OCI-LY7 (cell line): ENCODE measurements at regions not wholly inside any gene's neighbourhood (a gene's known extent, or its start where the extent isn't known, plus 50 kb on each side); places are given as distances from the start of the nearest gene placed in this dataset.

Experiments
- BruUV-seq: library from RNA; stranded (reverse); fragments of 400-500 nt; replicated peaks from 2 replicates; lab custom pipeline; 2021; lab: Mats Ljungman, UMichigan
- CTCF ChIA-PET: fragments of 300-600 bp; sonication (Branson Sonifier 250); formaldehyde crosslinking; loops from one replicate; lab custom pipeline; 2022; ENCODE audit warnings: antibody characterized with exemption; ENCODE audit not compliant: unreplicated experiment; lab: Charles Lee
- POLR2A ChIA-PET: fragments of 300-600 bp; sonication (Branson Sonifier 250); formaldehyde crosslinking; loops from one replicate; lab custom pipeline; 2022; ENCODE audit warnings: antibody characterized with exemption; lab: Charles Lee
- DNase-seq: peaks from one replicate; pipeline ENCODE4 v3.0.0-alpha.2; 2015; ENCODE audit warnings: low spot score
- H2AFZ ChIP-seq: fragments of 200-600 bp; sonication (generic), shearing (Covaris generic); 2 replicates; pipeline ENCODE4 v1.6.1; 2014; ENCODE audit warnings: mild to moderate bottlenecking, antibody characterized with exemption, low read length, moderate library complexity
- H3K27ac ChIP-seq: fragments of 200-600 bp; sonication (generic); 2 replicates; pipeline ENCODE4 v1.5.1; 2014; ENCODE audit warnings: mixed run types, low read depth, mild to moderate bottlenecking, moderate library complexity, low read length, inconsistent platforms; ENCODE audit not compliant: poor library complexity, severe bottlenecking
- H3K36me3 ChIP-seq: fragments of 200-600 bp; sonication (generic); 2 replicates; pipeline ENCODE4 v1.6.1; 2014; ENCODE audit warnings: mild to moderate bottlenecking, antibody characterized with exemption, low read length, moderate library complexity, mixed read lengths; ENCODE audit not compliant: insufficient read depth
- H3K4me1 ChIP-seq: fragments of 200-600 bp; sonication (generic); 2 replicates; pipeline ENCODE4 v1.5.1; 2014; ENCODE audit warnings: mild to moderate bottlenecking, low read length; ENCODE audit not compliant: insufficient read depth, poor library complexity, severe bottlenecking
- H3K4me2 ChIP-seq: fragments of 200-600 bp; sonication (generic); 2 replicates; pipeline ENCODE4 v1.6.1; 2014; ENCODE audit warnings: mild to moderate bottlenecking, low read length
- H3K4me3 ChIP-seq: fragments of 200-600 bp; sonication (generic); 2 replicates; pipeline ENCODE4 v1.5.1; 2014; ENCODE audit warnings: mild to moderate bottlenecking, low read depth, low read length; ENCODE audit not compliant: poor library complexity, severe bottlenecking
- H3K79me2 ChIP-seq: fragments of 200-600 bp; sonication (generic); 2 replicates; pipeline ENCODE4 v1.6.1; 2016; ENCODE audit warnings: low read depth, mild to moderate bottlenecking, low read length, moderate library complexity, mixed read lengths; ENCODE audit not compliant: insufficient read depth
- H3K9me2 ChIP-seq: fragments of 200-600 bp; sonication (generic); 2 replicates; pipeline ENCODE4 v1.6.1; 2016; ENCODE audit warnings: mild to moderate bottlenecking, low read length, mixed read lengths; ENCODE audit not compliant: insufficient read depth
- H3K9me3 ChIP-seq: fragments of 200-600 bp; sonication (generic); 2 replicates; pipeline ENCODE4 v1.6.1; 2014; ENCODE audit warnings: mild to moderate bottlenecking, mixed run types, low read length, mixed read lengths
- H4K20me1 ChIP-seq: fragments of 200-600 bp; sonication (generic); 2 replicates; pipeline ENCODE4 v1.6.1; 2014; ENCODE audit warnings: mild to moderate bottlenecking, antibody characterized with exemption, low read length, moderate library complexity, mixed read lengths; ENCODE audit not compliant: insufficient read depth
- EZH2phosphoT487 ChIP-seq: fragments of 200-600 bp; sonication (generic); IDR thresholded peaks from 2 replicates; pipeline ENCODE4 v1.6.1; 2018; ENCODE audit warnings: low read depth, borderline replicate concordance, mild to moderate bottlenecking, mixed run types, antibody characterized with exemption, low read length, moderate library complexity, mixed read lengths
- intact Hi-C: fragments of 100-400 bp; cut with micrococcal nuclease; formaldehyde crosslinking; loops from one replicate; pipeline ENCODE4 v1.10.0; 2022; ENCODE audit not compliant: unreplicated experiment
- TF ChIP-seq, protein P1 (sequence below): fragments of 200-600 bp; sonication (generic); conservative IDR thresholded peaks from 2 replicates; pipeline ENCODE4 v1.5.1; 2014; ENCODE audit warnings: mild to moderate bottlenecking, antibody characterized with exemption, low read length, moderate library complexity, mixed read lengths

DNA sequence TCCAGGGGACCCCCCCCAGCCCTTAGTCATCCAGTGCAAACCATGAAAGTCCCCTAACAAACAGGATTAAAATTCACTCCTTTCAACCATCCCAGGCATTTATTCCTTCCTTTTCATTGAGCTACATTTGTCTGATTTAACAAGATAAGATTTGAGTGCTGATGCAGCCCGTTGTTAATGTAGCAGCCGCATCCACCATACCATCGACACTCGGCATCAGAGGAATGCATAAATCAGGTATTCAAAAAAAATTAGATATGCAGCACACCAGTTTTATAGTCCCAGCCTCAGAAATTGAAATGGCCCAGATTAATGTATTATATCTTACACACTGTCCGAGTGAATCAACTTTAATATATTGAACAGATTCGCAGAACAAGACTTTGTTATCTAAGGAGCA is 676.5 kb upstream of the FANCL start:
- H4K20me1 ChIP-seq: no peaks in the 10 kb centered on the region
- H3K4me2 ChIP-seq: no peak overlapping the region
- H3K4me3 ChIP-seq: no peak overlapping the region
- no peaks in the 10 kb centered on the region for H3K9me2 ChIP-seq
- CTCF ChIA-PET: no interaction called here
- H3K27ac ChIP-seq: no peak overlapping the region
- no TSS peak for BruUV-seq
- H3K9me3 ChIP-seq: no peaks in the 10 kb centered on the region
- H3K79me2 ChIP-seq: no peaks in the 10 kb centered on the region
- TF ChIP-seq, protein P1, sequence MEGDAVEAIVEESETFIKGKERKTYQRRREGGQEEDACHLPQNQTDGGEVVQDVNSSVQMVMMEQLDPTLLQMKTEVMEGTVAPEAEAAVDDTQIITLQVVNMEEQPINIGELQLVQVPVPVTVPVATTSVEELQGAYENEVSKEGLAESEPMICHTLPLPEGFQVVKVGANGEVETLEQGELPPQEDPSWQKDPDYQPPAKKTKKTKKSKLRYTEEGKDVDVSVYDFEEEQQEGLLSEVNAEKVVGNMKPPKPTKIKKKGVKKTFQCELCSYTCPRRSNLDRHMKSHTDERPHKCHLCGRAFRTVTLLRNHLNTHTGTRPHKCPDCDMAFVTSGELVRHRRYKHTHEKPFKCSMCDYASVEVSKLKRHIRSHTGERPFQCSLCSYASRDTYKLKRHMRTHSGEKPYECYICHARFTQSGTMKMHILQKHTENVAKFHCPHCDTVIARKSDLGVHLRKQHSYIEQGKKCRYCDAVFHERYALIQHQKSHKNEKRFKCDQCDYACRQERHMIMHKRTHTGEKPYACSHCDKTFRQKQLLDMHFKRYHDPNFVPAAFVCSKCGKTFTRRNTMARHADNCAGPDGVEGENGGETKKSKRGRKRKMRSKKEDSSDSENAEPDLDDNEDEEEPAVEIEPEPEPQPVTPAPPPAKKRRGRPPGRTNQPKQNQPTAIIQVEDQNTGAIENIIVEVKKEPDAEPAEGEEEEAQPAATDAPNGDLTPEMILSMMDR: no peak
- no peak for TF ChIP-seq EZH2phosphoT487
- intact Hi-C loops: no loop called here
- DNase-seq: no peak
- H3K36me3 ChIP-seq: no peaks in the 10 kb centered on the region
- H3K4me1 ChIP-seq: no peaks in the 10 kb centered on the region
- POLR2A ChIA-PET: no interaction called here
- H2AFZ ChIP-seq: no peak overlapping the region

DNA sequence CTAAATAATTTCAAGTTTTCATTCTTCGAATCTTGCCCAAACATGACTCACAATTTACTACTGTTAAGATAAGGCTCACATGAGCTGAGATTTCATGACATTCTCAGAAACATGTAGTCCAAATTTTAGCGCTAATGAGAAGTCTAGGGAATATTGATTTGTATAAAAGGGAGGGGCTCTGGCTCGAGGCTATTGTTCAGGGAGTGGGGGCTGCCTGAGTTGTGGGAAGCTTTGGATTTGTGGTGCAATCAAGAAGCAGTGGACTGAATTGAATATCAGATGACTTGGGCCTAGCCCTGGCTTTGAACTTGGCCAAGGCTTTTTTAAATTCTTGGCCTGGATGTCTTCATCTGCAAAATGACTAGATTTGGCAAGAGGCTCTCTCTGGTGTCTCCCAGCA is 674.9 kb upstream of the FANCL start:
- BruUV-seq: no TSS peak
- H3K9me2 ChIP-seq: no peaks in the 10 kb centered on the region
- no peaks in the 10 kb centered on the region for H3K36me3 ChIP-seq
- no peaks in the 10 kb centered on the region for H3K79me2 ChIP-seq
- no peak for DNase-seq
- H3K27ac ChIP-seq: no peak overlapping the region
- no peaks in the 10 kb centered on the region for H3K4me1 ChIP-seq
- ChIA-PET POLR2A (interaction anchor here (0.7 kb wide), 1 partner anchor 60 kb away, joined by 3 read pairs; no protein-coding TSS in a partner anchor), CTCF (no interaction called here)
- H3K4me3 ChIP-seq: no peak overlapping the region
- intact Hi-C loops: no loop called here
- H4K20me1 ChIP-seq: no peaks in the 10 kb centered on the region
- H2AFZ ChIP-seq: no peak overlapping the region
- TF ChIP-seq, protein P1: no peak
- no peak for TF ChIP-seq EZH2phosphoT487
- no peak overlapping the region for H3K4me2 ChIP-seq
- H3K9me3 ChIP-seq: no peaks in the 10 kb centered on the region

GRCh38 chr2:58914733-58915505 is 673.8 kb upstream of the FANCL start:
- POLR2A ChIA-PET: interaction anchor here (0.6 kb wide), 1 partner anchor 11 kb away, joined by 4 read pairs; no protein-coding TSS in a partner anchor
- Histone ChIP-seq H3K4me1 (no peaks in the 10 kb centered on the region), H3K9me2 (no peaks in the 10 kb centered on the region), H3K4me2 (no peak overlapping the region), H4K20me1 (no peaks in the 10 kb centered on the region), H2AFZ (no peak overlapping the region), H3K27ac (no peak overlapping the region), H3K4me3 (no peak overlapping the region), H3K36me3 (no peaks in the 10 kb centered on the region), H3K79me2 (no peaks in the 10 kb centered on the region), H3K9me3 (no peaks in the 10 kb centered on the region)
- TF ChIP-seq EZH2phosphoT487: no peak
- TF ChIP-seq, protein P1: no peak
- no TSS peak for BruUV-seq
- intact Hi-C loops: no loop called here
- CTCF ChIA-PET: no interaction called here
- DNase-seq: no peak
